Loucy (cell line): ENCODE measurements at regions not wholly inside any gene's neighbourhood (a gene's known extent, or its start where the extent isn't known, plus 50 kb on each side); places are given as distances from the start of the nearest gene placed in this dataset.

Source experiments
- CTCF ChIP-seq: fragments of 200-600 bp; sonication (generic); conservative IDR thresholded peaks from 2 replicates; pipeline ENCODE4 v1.5.1; 2014; ENCODE audit warnings: mild to moderate bottlenecking, antibody characterized with exemption, low read length
- EZH2phosphoT487 ChIP-seq: fragments of 200-600 bp; IDR thresholded peaks from 2 replicates; pipeline ENCODE4 v1.6.1; 2018; ENCODE audit warnings: antibody characterized with exemption, mild to moderate bottlenecking, moderate library complexity, borderline replicate concordance

DNA sequence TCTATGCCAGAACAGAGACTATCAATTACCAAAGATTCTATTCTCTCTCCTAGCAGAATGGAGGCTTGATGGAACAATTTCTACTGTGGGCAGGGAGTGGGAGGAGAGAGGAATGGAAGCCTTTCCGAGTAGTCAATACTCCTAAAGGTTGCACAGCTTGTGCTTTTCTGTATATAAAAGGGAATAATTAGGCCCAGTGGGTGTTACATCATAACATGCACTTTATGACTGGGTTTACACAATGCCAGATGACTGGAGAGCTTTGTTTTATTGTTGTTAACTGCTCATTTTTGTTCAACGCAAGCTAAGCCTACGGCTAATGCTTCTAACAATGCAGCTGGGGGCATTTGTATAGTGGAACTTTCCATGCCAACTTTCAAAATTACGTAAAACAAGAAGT, 2237.9 kb upstream of the RAG2 start:
- no peak for TF ChIP-seq CTCF
- TF ChIP-seq EZH2phosphoT487 = no peak
